SK-N-SH (cell line): ENCODE measurements at regions not wholly inside any gene's neighbourhood (a gene's known extent, or its start where the extent isn't known, plus 50 kb on each side); places are given as distances from the start of the nearest gene placed in this dataset.

Experiments
- CTCF ChIA-PET: fragments of 300-600, 350-600 bp; formaldehyde crosslinking; extraction: SDS; loops from one replicate; lab custom pipeline; 2021; lab: Yijun Ruan, JAX
- POLR2A ChIA-PET: fragments of 350-600 bp; sonication (Branson Sonifier 250); formaldehyde crosslinking; extraction: SDS; loops from one replicate; lab custom pipeline; 2020; ENCODE audit warnings: antibody characterized with exemption, inconsistent platforms; lab: Yijun Ruan, JAX
- DNase-seq: peaks from one replicate; pipeline ENCODE4 v3.0.0; 2012
- H2AFZ ChIP-seq: fragments of 200-600 bp; sonication (generic); 2 replicates; pipeline ENCODE4 v1.8.1; 2016; ENCODE audit warnings: antibody characterized with exemption, mild to moderate bottlenecking, low read depth
- H3F3A ChIP-seq: fragments of 200-600 bp; sonication (generic); replicated peaks from 2 replicates; pipeline ENCODE3; 2016; ENCODE audit warnings: antibody characterized with exemption, mild to moderate bottlenecking; ENCODE audit not compliant: insufficient read depth
- H3K27ac ChIP-seq, 2 experiments: fragments of 200-500 bp in 1 of 2; fragments of 200-600 bp in 1 of 2; sonication (Bioruptor generic) in 1 of 2; sonication (generic), shearing (Covaris generic) in 1 of 2; 2 replicates each; pipeline versions ENCODE4 v1.5.1 to v1.6.1; 2014 to 2016; ENCODE audit warnings: low read depth in 2 of 2, inconsistent platforms in 1 of 2, low read length in 1 of 2, mild to moderate bottlenecking in 1 of 2, mixed read lengths in 1 of 2
- H3K27me3 ChIP-seq: fragments of 200-600 bp; sonication (generic), shearing (Covaris generic); 2 replicates; pipeline ENCODE4 v1.6.1; 2016; ENCODE audit warnings: mixed run types; ENCODE audit not compliant: insufficient read depth
- H3K36me3 ChIP-seq, 2 experiments: fragments of 200-500 bp in 1 of 2; fragments of 200-600 bp in 1 of 2; sonication (Bioruptor generic) in 1 of 2; sonication (generic) in 1 of 2; replicated peaks in 1 of 2; 2 replicates each; pipeline versions ENCODE3 to v1.5.1; 2014 to 2016; ENCODE audit warnings: low read length in 1 of 2, mild to moderate bottlenecking in 1 of 2; ENCODE audit not compliant: insufficient read depth in 2 of 2, control insufficient read depth in 1 of 2
- H3K4me1 ChIP-seq, 2 experiments: fragments of 200-500 bp in 1 of 2; fragments of 200-600 bp in 1 of 2; sonication (Bioruptor generic) in 1 of 2; sonication (generic), shearing (Covaris generic) in 1 of 2; 2 replicates each; pipeline versions ENCODE4 v1.5.1 to v1.6.1; 2014 to 2016; ENCODE audit warnings: low read depth in 1 of 2, low read length in 1 of 2, mixed run types in 1 of 2; ENCODE audit not compliant: insufficient read depth in 2 of 2, control insufficient read depth in 1 of 2
- H3K4me2 ChIP-seq: fragments of 200-600 bp; sonication (generic), shearing (Covaris generic); 2 replicates; pipeline ENCODE4 v1.6.1; 2017; ENCODE audit warnings: mixed run types
- H3K4me3 ChIP-seq, 2 experiments: fragments of 200-500 bp in 1 of 2; fragments of 200-600 bp in 1 of 2; sonication (Bioruptor generic) in 1 of 2; sonication (generic), shearing (Covaris generic) in 1 of 2; 2 replicates each; pipeline versions ENCODE4 v1.5.1 to v1.8.1; 2014 to 2016; ENCODE audit warnings: low read depth in 2 of 2, inconsistent platforms in 1 of 2, low read length in 1 of 2, mild to moderate bottlenecking in 1 of 2, mixed read lengths in 1 of 2, moderate library complexity in 1 of 2
- H3K79me2 ChIP-seq: fragments of 200-600 bp; sonication (generic); 2 replicates; pipeline ENCODE4 v1.8.1; 2017; ENCODE audit warnings: mild to moderate bottlenecking; ENCODE audit not compliant: insufficient read depth
- H3K9ac ChIP-seq: fragments of 200-600 bp; sonication (generic); 2 replicates; pipeline ENCODE4 v1.6.1; 2017; ENCODE audit warnings: mixed run types
- H3K9me2 ChIP-seq: fragments of 200-600 bp; sonication (generic); 2 replicates; pipeline ENCODE4 v1.6.1; 2017; ENCODE audit warnings: mixed run types
- H3K9me3 ChIP-seq: fragments of 200-600 bp; sonication (generic); 2 replicates; pipeline ENCODE4 v1.6.1; 2017; ENCODE audit warnings: mixed run types, mild to moderate bottlenecking, moderate library complexity
- H4K20me1 ChIP-seq: fragments of 200-600 bp; sonication (generic); 2 replicates; pipeline ENCODE4 v1.6.1; 2017; ENCODE audit warnings: mild to moderate bottlenecking, mixed run types; ENCODE audit not compliant: insufficient read depth
- CHD2 ChIP-seq: fragments of 150-350 bp; IDR thresholded peaks from 2 replicates; pipeline ENCODE4 v1.6.1; 2018; ENCODE audit warnings: low read length; ENCODE audit not compliant: partially characterized antibody
- EP300 ChIP-seq, 2 experiments: IDR thresholded peaks; 2 replicates each; pipeline versions ENCODE4 v1.4.0 to v1.6.1; 2012; ENCODE audit warnings: borderline replicate concordance in 1 of 2, low read depth in 1 of 2, low read length in 1 of 2
- EZH2phosphoT487 ChIP-seq: fragments of 200-600 bp; sonication (generic); IDR thresholded peaks from 2 replicates; pipeline ENCODE4 v1.6.1; 2017; ENCODE audit warnings: low read depth, mixed run types, mild to moderate bottlenecking, antibody characterized with exemption, moderate library complexity, borderline replicate concordance
- FOXJ3 ChIP-seq: sonication (generic); formaldehyde crosslinking; IDR thresholded peaks from 2 replicates; pipeline ENCODE4 v1.5.1; 2020; ENCODE audit warnings: mild to moderate bottlenecking, missing genetic modification reagents
- JUND ChIP-seq: IDR thresholded peaks from 2 replicates; pipeline ENCODE4 v1.4.0; 2012
- MEF2A ChIP-seq: IDR thresholded peaks from 2 replicates; pipeline ENCODE4 v1.4.0; 2012; ENCODE audit warnings: low read depth, borderline replicate concordance
- MXI1 ChIP-seq: IDR thresholded peaks from 2 replicates; pipeline ENCODE4 v1.6.1; 2012; ENCODE audit warnings: mild to moderate bottlenecking, low read depth, low read length, improper control_type of control experiment
- POLR2AphosphoS5 ChIP-seq: IDR thresholded peaks from 2 replicates; pipeline ENCODE4 v1.6.1; 2012; ENCODE audit warnings: low read depth, low read length
- RCOR1 ChIP-seq: fragments of 150-350 bp; IDR thresholded peaks from 2 replicates; pipeline ENCODE4 v1.6.1; 2017; ENCODE audit warnings: antibody characterized with exemption, low read length
- SMC3 ChIP-seq: IDR thresholded peaks from 2 replicates; pipeline ENCODE4 v1.6.1; 2012; ENCODE audit warnings: low read depth, low read length, improper control_type of control experiment
- WGBS: methylation state at CpG from one replicate; pipeline ENCODE4 v1.1.6; 2017; ENCODE audit warnings: low lambda C conversion rate; 5-methylcytosine and 5-hydroxymethylcytosine counted together
- TF ChIP-seq, protein P1 (sequence below): IDR thresholded peaks from 2 replicates; pipeline ENCODE4 v1.4.0; 2012; ENCODE audit warnings: low read depth
- TF ChIP-seq, protein P2 (sequence below): IDR thresholded peaks from 2 replicates; pipeline ENCODE4 v1.4.0; 2012; ENCODE audit warnings: low read depth, borderline replicate concordance
- TF ChIP-seq, protein P3 (sequence below): IDR thresholded peaks from 2 replicates; pipeline ENCODE4 v1.6.1; 2012; ENCODE audit warnings: mild to moderate bottlenecking, low read depth, low read length, moderate library complexity

DNA sequence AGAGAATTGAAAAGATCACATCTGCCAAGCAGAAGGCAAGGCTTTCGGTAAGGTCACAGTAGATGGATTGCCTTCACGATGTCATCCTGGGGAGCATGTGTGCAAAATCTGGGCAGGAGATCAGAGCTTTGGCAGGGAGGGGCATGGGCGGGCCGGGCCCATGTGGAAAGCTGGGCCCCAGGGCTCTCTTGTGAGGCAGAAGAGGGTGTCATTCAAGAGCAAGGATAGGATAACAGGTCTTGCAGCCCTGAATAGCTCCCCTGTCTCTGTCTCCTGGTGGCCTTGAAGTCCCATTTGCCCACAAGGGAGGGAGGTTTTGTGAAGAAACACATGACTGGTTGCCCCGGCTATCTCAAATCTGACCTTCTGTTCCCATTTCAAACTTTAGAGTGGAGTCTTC lies 172.0 kb downstream of the OPA1 start:
- no peaks in the 10 kb centered on the region for H3K9me2 ChIP-seq
- H4K20me1 ChIP-seq, result no peaks in the 10 kb centered on the region
- no peak for TF ChIP-seq JUND
- TF ChIP-seq MEF2A, result no peak
- TF ChIP-seq FOXJ3, result no peak
- no peak for TF ChIP-seq POLR2AphosphoS5
- no peak for TF ChIP-seq RCOR1
- no peaks in the 10 kb centered on the region; a peak in 1 of 4 replicates for H3K4me1 ChIP-seq
- H3K9ac ChIP-seq, result no peak overlapping the region
- POLR2A ChIA-PET, result no interaction called here
- no peak overlapping the region for H3K4me3 ChIP-seq
- WGBS, result 74% methylated on average over 3 of the region's 5 CpGs
- H3K27ac ChIP-seq, result no peak overlapping the region
- H3K9me3 ChIP-seq, result no peaks in the 10 kb centered on the region
- CTCF ChIA-PET, result interaction anchor here (1.0 to 4.1 kb wide), 2 partner anchors 15 to 152 kb away, joined by 3 to 29 read pairs; no protein-coding TSS in a partner anchor
- H3K79me2 ChIP-seq, result no peaks in the 10 kb centered on the region
- peak; percentile 1 for DNase-seq
- H2AFZ ChIP-seq, result no peak overlapping the region
- H3K27me3 ChIP-seq, result no peaks in the 10 kb centered on the region
- no peaks in the 10 kb centered on the region for H3K36me3 ChIP-seq
- no peaks in the 10 kb centered on the region for H3F3A ChIP-seq
- no peak overlapping the region for H3K4me2 ChIP-seq

DNA sequence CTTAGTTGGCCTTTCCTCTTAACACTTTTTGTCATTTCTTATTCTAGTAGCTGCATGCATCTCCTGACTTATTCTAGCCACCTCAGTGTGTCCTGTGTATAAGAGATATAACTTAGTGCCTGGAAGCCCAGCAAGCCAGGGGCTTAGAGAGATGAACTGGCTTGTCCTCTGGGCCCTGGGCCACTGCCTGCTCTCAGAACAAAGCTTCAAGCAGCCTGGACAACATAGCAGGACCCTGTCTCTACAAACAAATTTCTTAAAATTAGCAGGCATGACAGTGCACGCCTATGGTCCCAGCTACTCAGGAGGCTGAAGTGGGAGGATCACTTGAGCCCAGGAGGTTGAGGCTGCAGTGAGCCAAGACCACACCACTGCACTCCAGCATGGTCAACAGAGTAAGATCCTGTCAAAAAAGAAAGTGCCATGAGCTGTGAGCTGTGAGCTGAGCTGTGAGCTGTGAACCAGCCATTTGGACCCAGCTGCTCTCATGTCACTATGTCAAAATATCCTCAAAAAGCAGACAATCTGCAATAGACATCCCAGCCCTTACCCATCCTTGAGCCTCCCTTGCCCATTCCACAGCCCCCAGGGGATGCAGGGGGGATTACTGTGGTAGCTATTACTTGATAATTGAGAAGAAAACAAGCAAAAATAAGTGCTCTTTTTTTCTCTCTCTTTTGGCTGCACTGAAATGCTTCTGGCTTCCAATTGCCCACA lies 174.5 kb downstream of the OPA1 start:
- no peak for DNase-seq
- H3K9me2 ChIP-seq, result no peaks in the 10 kb centered on the region
- H3F3A ChIP-seq, result no peaks in the 10 kb centered on the region
- no peak overlapping the region for H2AFZ ChIP-seq
- no peaks in the 10 kb centered on the region; a peak in 1 of 4 replicates for H3K4me1 ChIP-seq
- H3K9ac ChIP-seq, result no peak overlapping the region
- H3K9me3 ChIP-seq, result no peaks in the 10 kb centered on the region
- no peak overlapping the region for H3K27ac ChIP-seq
- no peaks in the 10 kb centered on the region for H3K79me2 ChIP-seq
- H3K27me3 ChIP-seq, result no peaks in the 10 kb centered on the region
- POLR2A ChIA-PET, result interaction anchor here (0.6 kb wide), 1 partner anchor 504 kb away, joined by 3 read pairs; no protein-coding TSS in a partner anchor
- no peaks in the 10 kb centered on the region for H4K20me1 ChIP-seq
- no peak overlapping the region for H3K4me2 ChIP-seq
- no peaks in the 10 kb centered on the region for H3K36me3 ChIP-seq
- CTCF ChIA-PET, result interaction anchor here (0.8 to 4.1 kb wide), 6 partner anchors 13 to 548 kb away, joined by 3 to 29 read pairs (median 4); no protein-coding TSS in a partner anchor
- TF ChIP-seq EZH2phosphoT487, result no peak
- TF ChIP-seq, protein P1, sequence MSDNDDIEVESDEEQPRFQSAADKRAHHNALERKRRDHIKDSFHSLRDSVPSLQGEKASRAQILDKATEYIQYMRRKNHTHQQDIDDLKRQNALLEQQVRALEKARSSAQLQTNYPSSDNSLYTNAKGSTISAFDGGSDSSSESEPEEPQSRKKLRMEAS, result no peak
- TF ChIP-seq POLR2AphosphoS5, result no peak
- no peak for TF ChIP-seq MXI1
- TF ChIP-seq, protein P2, sequence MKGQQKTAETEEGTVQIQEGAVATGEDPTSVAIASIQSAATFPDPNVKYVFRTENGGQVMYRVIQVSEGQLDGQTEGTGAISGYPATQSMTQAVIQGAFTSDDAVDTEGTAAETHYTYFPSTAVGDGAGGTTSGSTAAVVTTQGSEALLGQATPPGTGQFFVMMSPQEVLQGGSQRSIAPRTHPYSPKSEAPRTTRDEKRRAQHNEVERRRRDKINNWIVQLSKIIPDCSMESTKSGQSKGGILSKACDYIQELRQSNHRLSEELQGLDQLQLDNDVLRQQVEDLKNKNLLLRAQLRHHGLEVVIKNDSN, result no peak
- TF ChIP-seq EP300 (IDR thresholded peaks at IDR 0.05; ENCODE audit: borderline replicate concordance in 1 of 2, low read depth in 1 of 2, low read length in 1 of 2), result no peak
- no peak for TF ChIP-seq CHD2
- TF ChIP-seq SMC3, result no peak
- TF ChIP-seq, protein P3, sequence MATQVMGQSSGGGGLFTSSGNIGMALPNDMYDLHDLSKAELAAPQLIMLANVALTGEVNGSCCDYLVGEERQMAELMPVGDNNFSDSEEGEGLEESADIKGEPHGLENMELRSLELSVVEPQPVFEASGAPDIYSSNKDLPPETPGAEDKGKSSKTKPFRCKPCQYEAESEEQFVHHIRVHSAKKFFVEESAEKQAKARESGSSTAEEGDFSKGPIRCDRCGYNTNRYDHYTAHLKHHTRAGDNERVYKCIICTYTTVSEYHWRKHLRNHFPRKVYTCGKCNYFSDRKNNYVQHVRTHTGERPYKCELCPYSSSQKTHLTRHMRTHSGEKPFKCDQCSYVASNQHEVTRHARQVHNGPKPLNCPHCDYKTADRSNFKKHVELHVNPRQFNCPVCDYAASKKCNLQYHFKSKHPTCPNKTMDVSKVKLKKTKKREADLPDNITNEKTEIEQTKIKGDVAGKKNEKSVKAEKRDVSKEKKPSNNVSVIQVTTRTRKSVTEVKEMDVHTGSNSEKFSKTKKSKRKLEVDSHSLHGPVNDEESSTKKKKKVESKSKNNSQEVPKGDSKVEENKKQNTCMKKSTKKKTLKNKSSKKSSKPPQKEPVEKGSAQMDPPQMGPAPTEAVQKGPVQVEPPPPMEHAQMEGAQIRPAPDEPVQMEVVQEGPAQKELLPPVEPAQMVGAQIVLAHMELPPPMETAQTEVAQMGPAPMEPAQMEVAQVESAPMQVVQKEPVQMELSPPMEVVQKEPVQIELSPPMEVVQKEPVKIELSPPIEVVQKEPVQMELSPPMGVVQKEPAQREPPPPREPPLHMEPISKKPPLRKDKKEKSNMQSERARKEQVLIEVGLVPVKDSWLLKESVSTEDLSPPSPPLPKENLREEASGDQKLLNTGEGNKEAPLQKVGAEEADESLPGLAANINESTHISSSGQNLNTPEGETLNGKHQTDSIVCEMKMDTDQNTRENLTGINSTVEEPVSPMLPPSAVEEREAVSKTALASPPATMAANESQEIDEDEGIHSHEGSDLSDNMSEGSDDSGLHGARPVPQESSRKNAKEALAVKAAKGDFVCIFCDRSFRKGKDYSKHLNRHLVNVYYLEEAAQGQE, result no peak
- no peak for TF ChIP-seq RCOR1
- WGBS, result 82% methylated on average over 1 of the region's 1 CpG
- H3K4me3 ChIP-seq, result no peak overlapping the region
